PC-3 (cell line): ENCODE measurements at regions not wholly inside any gene's neighbourhood (a gene's known extent, or its start where the extent isn't known, plus 50 kb on each side); places are given as distances from the start of the nearest gene placed in this dataset.

Experiments used
- EZH2 ChIP-seq: fragments of 300-600 bp; sonication (generic); IDR thresholded peaks from one replicate; pipeline ENCODE4 v1.6.1; 2017; ENCODE audit warnings: antibody characterized with exemption, mild to moderate bottlenecking, low read length; ENCODE audit not compliant: unreplicated experiment
- EZH2phosphoT487 ChIP-seq: fragments of 300-600 bp; sonication (generic); IDR thresholded peaks from 2 replicates; pipeline ENCODE4 v1.6.1; 2018; ENCODE audit warnings: mild to moderate bottlenecking, antibody characterized with exemption, low read length, borderline replicate concordance
- TF ChIP-seq, protein P1 (sequence below): fragments of 300-600 bp; sonication (generic); conservative IDR thresholded peaks from 2 replicates; pipeline ENCODE4 v1.5.1; 2017; ENCODE audit warnings: antibody characterized with exemption, low read depth, mild to moderate bottlenecking, low read length

DNA sequence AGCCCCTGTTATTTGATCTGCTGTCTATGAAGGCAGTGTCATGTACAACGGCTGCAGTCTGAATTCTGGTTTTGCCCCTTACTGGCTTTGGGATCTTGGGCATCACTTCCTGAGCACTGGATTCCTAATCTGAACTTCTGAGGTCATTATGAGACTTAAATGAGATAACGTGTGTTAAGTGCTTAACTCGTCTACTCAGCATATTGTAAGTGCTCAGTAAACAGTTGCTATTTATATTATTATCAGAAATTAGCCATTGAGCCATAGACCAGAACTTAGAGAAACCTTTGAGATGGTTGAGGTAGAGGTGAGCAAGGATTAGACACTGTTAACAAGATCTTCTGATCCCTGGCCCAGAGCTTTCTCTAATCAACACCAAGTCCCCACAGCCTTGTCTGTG, 284.1 kb upstream of the ONECUT1 start:
- TF ChIP-seq, protein P1, sequence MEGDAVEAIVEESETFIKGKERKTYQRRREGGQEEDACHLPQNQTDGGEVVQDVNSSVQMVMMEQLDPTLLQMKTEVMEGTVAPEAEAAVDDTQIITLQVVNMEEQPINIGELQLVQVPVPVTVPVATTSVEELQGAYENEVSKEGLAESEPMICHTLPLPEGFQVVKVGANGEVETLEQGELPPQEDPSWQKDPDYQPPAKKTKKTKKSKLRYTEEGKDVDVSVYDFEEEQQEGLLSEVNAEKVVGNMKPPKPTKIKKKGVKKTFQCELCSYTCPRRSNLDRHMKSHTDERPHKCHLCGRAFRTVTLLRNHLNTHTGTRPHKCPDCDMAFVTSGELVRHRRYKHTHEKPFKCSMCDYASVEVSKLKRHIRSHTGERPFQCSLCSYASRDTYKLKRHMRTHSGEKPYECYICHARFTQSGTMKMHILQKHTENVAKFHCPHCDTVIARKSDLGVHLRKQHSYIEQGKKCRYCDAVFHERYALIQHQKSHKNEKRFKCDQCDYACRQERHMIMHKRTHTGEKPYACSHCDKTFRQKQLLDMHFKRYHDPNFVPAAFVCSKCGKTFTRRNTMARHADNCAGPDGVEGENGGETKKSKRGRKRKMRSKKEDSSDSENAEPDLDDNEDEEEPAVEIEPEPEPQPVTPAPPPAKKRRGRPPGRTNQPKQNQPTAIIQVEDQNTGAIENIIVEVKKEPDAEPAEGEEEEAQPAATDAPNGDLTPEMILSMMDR, result no peak
- no peak for TF ChIP-seq EZH2
- TF ChIP-seq EZH2phosphoT487, result no peak
